Adipocyte (in vitro differentiated cells): ENCODE measurements at regions not wholly inside any gene's neighbourhood (a gene's known extent, or its start where the extent isn't known, plus 50 kb on each side); places are given as distances from the start of the nearest gene placed in this dataset.

Experiments used
- DNase-seq: peaks from one replicate; pipeline ENCODE4 v3.0.0-alpha.2; 2015; ENCODE audit warnings: low read depth
- H3K27me3 ChIP-seq: replicated peaks from 2 replicates; pipeline ENCODE4 v1.7.0; 2013; ENCODE audit warnings: mild to moderate bottlenecking, low read length, moderate library complexity; ENCODE audit not compliant: control insufficient read depth, insufficient read depth
- H3K36me3 ChIP-seq: 2 replicates; pipeline ENCODE4 v1.7.0; 2013; ENCODE audit warnings: low read length, mild to moderate bottlenecking, moderate library complexity; ENCODE audit not compliant: control insufficient read depth, insufficient read depth, severe bottlenecking
- H3K4me1 ChIP-seq: 2 replicates; pipeline ENCODE4 v1.7.0; 2013; ENCODE audit warnings: mild to moderate bottlenecking, low read length, moderate library complexity; ENCODE audit not compliant: control insufficient read depth, insufficient read depth
- H3K4me3 ChIP-seq: 2 replicates; pipeline ENCODE4 v1.7.0; 2013; ENCODE audit warnings: mild to moderate bottlenecking, low read length, moderate library complexity
- H3K9ac ChIP-seq: 2 replicates; pipeline ENCODE4 v1.7.0; 2013; ENCODE audit warnings: mild to moderate bottlenecking, low read length, moderate library complexity
- H3K9me3 ChIP-seq: 2 replicates; pipeline ENCODE4 v1.7.0; 2013; ENCODE audit warnings: mild to moderate bottlenecking, low read length, moderate library complexity; ENCODE audit not compliant: control insufficient read depth

GRCh38 chr17:71329310-71330098 lies 791.3 kb upstream of the SOX9 start:
- H3K27me3 ChIP-seq, result no peaks in the 10 kb centered on the region
- H3K9ac ChIP-seq, result no peak overlapping the region
- no peak for DNase-seq
- H3K9me3 ChIP-seq, result no peaks in the 10 kb centered on the region
- H3K4me1 ChIP-seq, result peaks cover 18% of the 10 kb centered on the region
- H3K36me3 ChIP-seq, result no peaks in the 10 kb centered on the region
- no peak overlapping the region for H3K4me3 ChIP-seq

- H3K9ac ChIP-seq, result no peak overlapping the region
- no peaks in the 10 kb centered on the region for H3K36me3 ChIP-seq
- H3K27me3 ChIP-seq, result no peaks in the 10 kb centered on the region
- H3K9me3 ChIP-seq, result no peaks in the 10 kb centered on the region
- H3K4me3 ChIP-seq, result no peak overlapping the region
- DNase-seq, result no peak
- peaks cover 22% of the 10 kb centered on the region for H3K4me1 ChIP-seq
Observed at GRCh38 chr17:71330099-71330375, 790.8 kb upstream of the SOX9 start.

- H3K27me3 ChIP-seq, result no peaks in the 10 kb centered on the region
- no peak overlapping the region for H3K9ac ChIP-seq
- H3K9me3 ChIP-seq, result no peaks in the 10 kb centered on the region
- no peak for DNase-seq
- H3K36me3 ChIP-seq, result no peaks in the 10 kb centered on the region
- H3K4me3 ChIP-seq, result no peak overlapping the region
- H3K4me1 ChIP-seq, result peaks cover 27% of the 10 kb centered on the region
Observed at GRCh38 chr17:71331754-71332325, 789.0 kb upstream of the SOX9 start.

- Histone ChIP-seq H3K36me3 (no peaks in the 10 kb centered on the region), H3K4me3 (peak overlapping the region; percentile 18), H3K4me1 (peaks cover 30% of the 10 kb centered on the region), H3K9ac (peak overlapping the region; percentile 38), H3K27me3 (no peaks in the 10 kb centered on the region), H3K9me3 (no peaks in the 10 kb centered on the region)
- DNase-seq, result no peak
Observed at GRCh38 chr17:71334048-71334751, 786.6 kb upstream of the SOX9 start.

- Histone ChIP-seq H3K4me1 (peaks cover 31% of the 10 kb centered on the region), H3K27me3 (no peaks in the 10 kb centered on the region), H3K36me3 (no peaks in the 10 kb centered on the region), H3K9ac (no peak overlapping the region), H3K4me3 (no peak overlapping the region), H3K9me3 (no peaks in the 10 kb centered on the region)
- no peak for DNase-seq
Observed at GRCh38 chr17:71335212-71335611, 785.6 kb upstream of the SOX9 start.

GRCh38 chr17:71337938-71338337 lies 782.9 kb upstream of the SOX9 start:
- H3K9me3 ChIP-seq, result no peaks in the 10 kb centered on the region
- DNase-seq, result peak; percentile 3
- no peaks in the 10 kb centered on the region for H3K27me3 ChIP-seq
- H3K36me3 ChIP-seq, result no peaks in the 10 kb centered on the region
- peak overlapping the region; percentile 29 for H3K4me3 ChIP-seq
- H3K4me1 ChIP-seq, result peaks cover 31% of the 10 kb centered on the region
- H3K9ac ChIP-seq, result no peak overlapping the region

GRCh38 chr17:71338396-71338795 lies 782.4 kb upstream of the SOX9 start:
- peaks cover 31% of the 10 kb centered on the region for H3K4me1 ChIP-seq
- peak; percentile 8 for DNase-seq
- no peaks in the 10 kb centered on the region for H3K27me3 ChIP-seq
- peak overlapping the region; percentile 29 for H3K4me3 ChIP-seq
- no peaks in the 10 kb centered on the region for H3K36me3 ChIP-seq
- H3K9ac ChIP-seq, result no peak overlapping the region
- H3K9me3 ChIP-seq, result no peaks in the 10 kb centered on the region

- Histone ChIP-seq H3K9ac (no peak overlapping the region), H3K4me1 (peaks cover 23% of the 10 kb centered on the region), H3K4me3 (no peak overlapping the region), H3K27me3 (no peaks in the 10 kb centered on the region), H3K36me3 (no peaks in the 10 kb centered on the region), H3K9me3 (no peaks in the 10 kb centered on the region)
- DNase-seq, result no peak
Observed at GRCh38 chr17:71339206-71339605, 781.6 kb upstream of the SOX9 start.

- H3K4me3 ChIP-seq, result no peak overlapping the region
Observed at GRCh38 chr17:71342737-71343136, 778.1 kb upstream of the SOX9 start.

GRCh38 chr17:71349908-71350600 lies 770.8 kb upstream of the SOX9 start:
- H3K4me1 ChIP-seq, result peaks cover 14% of the 10 kb centered on the region
- H3K36me3 ChIP-seq, result no peaks in the 10 kb centered on the region
- no peak for DNase-seq
- H3K9ac ChIP-seq, result peak overlapping the region; percentile 15
- H3K27me3 ChIP-seq, result no peaks in the 10 kb centered on the region
- no peaks in the 10 kb centered on the region for H3K9me3 ChIP-seq
- H3K4me3 ChIP-seq, result no peak overlapping the region

More at GRCh38 chr17:71342737-71343136, 778.1 kb upstream of the SOX9 start:
- Histone ChIP-seq H3K4me1 (peaks cover 11% of the 10 kb centered on the region), H3K9me3 (no peaks in the 10 kb centered on the region), H3K27me3 (no peaks in the 10 kb centered on the region), H3K9ac (no peak overlapping the region), H3K36me3 (no peaks in the 10 kb centered on the region)
- no peak for DNase-seq

- no peaks in the 10 kb centered on the region for H3K36me3 ChIP-seq
- no peak overlapping the region for H3K4me3 ChIP-seq
- no peak overlapping the region for H3K9ac ChIP-seq
- no peak for DNase-seq
- H3K27me3 ChIP-seq, result no peaks in the 10 kb centered on the region
- H3K4me1 ChIP-seq, result peaks cover 5% of the 10 kb centered on the region
- peaks cover 4% of the 10 kb centered on the region for H3K9me3 ChIP-seq
Observed at GRCh38 chr17:71360301-71360700, 760.5 kb upstream of the SOX9 start.
